ACHN (cell line): ENCODE measurements at regions not wholly inside any gene's neighbourhood (a gene's known extent, or its start where the extent isn't known, plus 50 kb on each side); places are given as distances from the start of the nearest gene placed in this dataset.
"Not testable (repeated sequence)": the region's sequence is repeated elsewhere in the genome, so short reads cannot be mapped to it uniquely, and the experiment has no call there.

Source experiments
- DNase-seq: peaks from one replicate; pipeline ENCODE4 v3.0.0-alpha.2; 2015
- in situ Hi-C: cut with HindIII; loops from 2 replicates; pipeline ENCODE4 v1.10.0; 2017; ENCODE audit warnings: low sequenced_read_pairs, low pct_ligation_motif_present, low pct_unique_long_range_greater_than_20kb

- DNase-seq, in situ Hi-C loops: not testable (repeated sequence)
These were observed 81.1 kb downstream of the THSD1 start for GRCh38 chr13:52324831-52325230.

GRCh38 chr13:52319876-52320275, 86.1 kb downstream of the THSD1 start:
- in situ Hi-C loops, result no loop called here
- DNase-seq, result no peak

- DNase-seq, in situ Hi-C loops: not testable (repeated sequence)
These were observed 96.1 kb downstream of the THSD1 start for GRCh38 chr13:52309833-52310232.

- in situ Hi-C loops, DNase-seq: not testable (repeated sequence)
These were observed 99.6 kb downstream of the THSD1 start for GRCh38 chr13:52306336-52306735.

- in situ Hi-C loops, DNase-seq: not testable (repeated sequence)
These were observed 102.9 kb downstream of the THSD1 start for GRCh38 chr13:52303098-52303497.

- in situ Hi-C loops, DNase-seq: not testable (repeated sequence)
These were observed 103.3 kb downstream of the THSD1 start for GRCh38 chr13:52302688-52303087.

GRCh38 chr13:52301810-52302400, 104.1 kb downstream of the THSD1 start:
- in situ Hi-C loops, result not testable (repeated sequence)

GRCh38 chr13:52298079-52298661, 107.8 kb downstream of the THSD1 start:
- in situ Hi-C loops, DNase-seq: not testable (repeated sequence)

More at GRCh38 chr13:52301810-52302400, 104.1 kb downstream of the THSD1 start:
- DNase-seq, result not testable (repeated sequence)

- DNase-seq, in situ Hi-C loops: not testable (repeated sequence)
These were observed 117.1 kb downstream of the THSD1 start for GRCh38 chr13:52288891-52289290.

- in situ Hi-C loops, DNase-seq: not testable (repeated sequence)
These were observed 122.0 kb upstream of the NEK3 start for GRCh38 chr13:52281387-52281786.

GRCh38 chr13:52279408-52279807, 120.0 kb upstream of the NEK3 start:
- in situ Hi-C loops, DNase-seq: not testable (repeated sequence)

GRCh38 chr13:52254299-52254698, 94.9 kb upstream of the NEK3 start:
- in situ Hi-C loops, DNase-seq: not testable (repeated sequence)

- in situ Hi-C loops, DNase-seq: not testable (repeated sequence)
These were observed 81.4 kb upstream of the NEK3 start for GRCh38 chr13:52240752-52241151.

GRCh38 chr13:52235900-52236595, 76.7 kb upstream of the NEK3 start:
- in situ Hi-C loops, result not testable (repeated sequence)
- DNase-seq, result peak; percentile 51

GRCh38 chr13:52234928-52235327, 75.5 kb upstream of the NEK3 start:
- in situ Hi-C loops, DNase-seq: not testable (repeated sequence)

- in situ Hi-C loops, DNase-seq: not testable (repeated sequence)
These were observed 63.7 kb upstream of the NEK3 start for GRCh38 chr13:52223063-52223462.

GRCh38 chr13:52213920-52214319, 54.5 kb upstream of the NEK3 start:
- in situ Hi-C loops, result not testable (repeated sequence)

GRCh38 chr13:52212886-52213285, 53.5 kb upstream of the NEK3 start:
- DNase-seq, in situ Hi-C loops: not testable (repeated sequence)

More at GRCh38 chr13:52213920-52214319, 54.5 kb upstream of the NEK3 start:
- DNase-seq, result not testable (repeated sequence)

- in situ Hi-C loops, DNase-seq: not testable (repeated sequence)
These were observed 52.0 kb upstream of the NEK3 start for GRCh38 chr13:52211416-52211776.
